HG02884 (cell line): ENCODE measurements at regions not wholly inside any gene's neighbourhood (a gene's known extent, or its start where the extent isn't known, plus 50 kb on each side); places are given as distances from the start of the nearest gene placed in this dataset.

Experiments
- ATAC-seq: cut with Tn5 transposase; IDR thresholded peaks from one replicate; pipeline ENCODE4 v1.9.1; 2021; ENCODE audit warnings: mild to moderate bottlenecking, moderate library complexity; ENCODE audit not compliant: unreplicated experiment

- no peak for ATAC-seq
These were observed 574.6 kb downstream of the AACS start for GRCh38 chr12:125639826-125640225.

DNA sequence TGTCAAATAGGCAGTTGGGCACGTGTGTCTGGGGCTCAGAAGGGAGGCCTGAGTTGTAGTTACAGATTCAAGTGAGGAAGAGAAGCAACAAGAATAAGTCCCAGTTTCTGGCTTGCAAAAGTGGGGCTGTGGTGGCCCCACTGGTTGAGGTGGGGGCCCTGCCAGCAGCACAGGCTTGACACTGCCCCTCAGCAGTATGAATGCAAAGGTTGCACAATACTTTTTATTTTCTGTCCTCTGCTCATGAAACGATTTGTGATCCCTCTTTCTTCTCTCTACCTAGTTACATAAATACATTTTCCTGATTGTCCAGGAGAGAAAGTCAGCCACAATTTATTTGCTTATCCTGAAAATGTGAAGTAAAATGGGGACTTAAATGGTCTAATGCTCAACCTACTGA is 577.8 kb downstream of the AACS start:
- no peak for ATAC-seq

GRCh38 chr12:125645724-125646123 is 580.5 kb downstream of the AACS start:
- no peak for ATAC-seq

DNA sequence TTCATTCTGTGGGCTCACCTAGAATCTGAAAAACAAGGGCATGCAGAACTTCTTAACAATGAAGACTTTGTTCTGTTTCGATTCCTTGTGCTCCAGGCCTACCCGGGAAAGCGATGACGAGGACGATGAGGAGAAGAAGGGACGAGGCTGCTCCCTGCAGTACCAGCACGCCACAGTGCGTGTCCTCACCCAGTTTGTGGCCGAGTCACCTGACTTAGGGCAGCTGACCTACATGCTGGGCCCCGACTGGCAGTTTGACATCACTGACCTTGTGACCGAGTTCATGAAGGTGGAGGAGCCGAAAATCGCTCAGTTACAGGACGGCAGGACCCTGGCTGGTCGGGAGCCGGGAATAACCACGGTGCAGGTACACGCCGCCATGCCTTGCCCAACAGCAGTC is 585.4 kb downstream of the AACS start:
- ATAC-seq, result no peak

GRCh38 chr12:125651625-125652024 is 586.4 kb downstream of the AACS start:
- no peak for ATAC-seq

DNA sequence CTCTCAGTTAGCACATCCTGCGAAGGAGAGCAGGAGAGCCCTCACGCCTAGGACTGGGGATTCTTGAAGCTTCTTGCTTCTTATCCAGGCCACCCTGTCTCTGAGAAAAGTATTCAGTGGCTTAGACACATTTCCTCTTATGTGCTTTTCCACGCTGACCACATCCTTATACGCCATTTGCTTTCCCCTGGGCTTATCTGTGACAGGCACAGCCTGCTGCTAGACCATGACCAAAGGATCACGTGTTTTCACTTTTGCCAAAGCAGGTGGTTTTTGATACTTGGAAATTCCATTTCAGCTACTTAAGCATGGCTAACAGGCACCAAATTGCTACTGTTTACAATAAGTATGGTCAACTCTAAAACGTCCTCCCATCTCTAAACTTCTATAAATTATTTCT is 587.4 kb downstream of the AACS start:
- no peak for ATAC-seq

GRCh38 chr12:125657681-125658080 is 592.4 kb downstream of the AACS start:
- no peak for ATAC-seq

DNA sequence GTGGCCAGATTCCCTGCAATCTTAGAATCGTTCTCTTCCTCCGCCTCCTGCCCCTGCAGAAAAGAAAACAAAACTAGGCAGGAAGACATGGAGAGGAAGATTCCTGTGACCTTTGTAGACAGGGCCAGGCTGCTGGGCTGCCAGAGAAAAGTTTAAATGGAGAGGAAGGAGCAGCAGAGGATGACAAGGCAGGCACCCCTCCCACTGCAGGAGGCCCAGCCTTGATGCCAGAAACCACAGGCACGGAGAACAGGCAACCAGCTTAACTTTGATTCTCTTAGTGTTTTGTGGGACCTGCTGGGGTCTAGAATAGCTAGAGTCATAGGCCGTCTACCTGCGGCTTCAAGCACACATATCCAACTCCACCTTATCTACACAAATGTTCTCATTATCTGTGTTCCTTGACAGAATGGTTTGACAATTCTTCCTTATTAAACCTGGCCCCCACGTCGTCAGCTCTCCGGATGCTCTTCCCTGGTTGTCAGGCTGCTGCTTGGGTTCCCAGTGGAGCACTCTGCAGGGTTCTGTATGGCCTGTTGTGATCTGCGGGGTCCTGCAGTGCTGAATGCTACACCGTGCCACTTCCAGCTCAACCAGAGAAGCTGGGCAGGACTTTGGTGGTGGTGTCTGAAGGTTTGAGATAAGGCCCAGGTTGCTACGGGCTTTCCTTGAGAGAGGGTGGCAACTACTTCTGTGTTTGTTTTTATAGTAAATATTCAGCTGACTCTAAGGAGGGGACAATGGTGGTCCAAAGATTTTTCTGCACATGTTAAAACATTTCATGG is 609.5 kb downstream of the AACS start:
- ATAC-seq, result no peak

GRCh38 chr12:125676366-125676765 is 611.1 kb downstream of the AACS start:
- no peak for ATAC-seq

DNA sequence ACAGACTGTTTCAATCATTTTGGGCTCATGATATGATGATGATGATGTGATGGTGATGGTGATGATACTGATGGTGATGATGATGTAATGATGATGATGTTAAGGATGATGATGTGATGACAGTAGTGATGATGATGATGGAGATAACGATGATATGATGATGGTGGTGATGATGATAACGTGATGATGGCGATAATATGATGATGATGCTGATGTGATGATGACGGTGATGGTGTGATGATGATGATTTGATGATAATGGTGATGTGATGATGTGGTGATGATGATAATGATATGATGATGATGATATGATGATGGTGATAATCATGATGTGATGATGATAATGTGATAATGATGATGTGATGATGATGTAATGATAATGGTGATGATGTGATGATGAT is 612.6 kb downstream of the AACS start:
- ATAC-seq, result no peak

DNA sequence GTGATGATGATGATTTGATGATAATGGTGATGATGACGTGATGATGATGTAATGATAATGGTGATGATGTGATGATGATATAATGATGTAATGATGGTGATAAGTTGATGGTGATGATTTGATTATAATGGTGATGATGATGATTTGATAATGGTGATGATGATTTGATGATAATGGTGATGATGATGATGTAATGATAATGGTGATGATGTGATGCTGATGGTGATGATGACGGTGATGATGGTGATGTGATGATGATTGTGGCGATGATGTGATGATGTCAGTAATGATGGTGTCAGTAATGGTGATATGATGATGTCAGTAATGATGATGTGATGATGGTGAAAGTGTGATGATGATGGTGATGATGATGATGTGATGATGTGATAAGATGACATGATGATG is 613.4 kb downstream of the AACS start:
- ATAC-seq, result no peak

GRCh38 chr12:125683748-125684381 is 618.6 kb downstream of the AACS start:
- peak; percentile 80 for ATAC-seq

- ATAC-seq, result no peak
These were observed 619.9 kb downstream of the AACS start for GRCh38 chr12:125684968-125685790.

DNA sequence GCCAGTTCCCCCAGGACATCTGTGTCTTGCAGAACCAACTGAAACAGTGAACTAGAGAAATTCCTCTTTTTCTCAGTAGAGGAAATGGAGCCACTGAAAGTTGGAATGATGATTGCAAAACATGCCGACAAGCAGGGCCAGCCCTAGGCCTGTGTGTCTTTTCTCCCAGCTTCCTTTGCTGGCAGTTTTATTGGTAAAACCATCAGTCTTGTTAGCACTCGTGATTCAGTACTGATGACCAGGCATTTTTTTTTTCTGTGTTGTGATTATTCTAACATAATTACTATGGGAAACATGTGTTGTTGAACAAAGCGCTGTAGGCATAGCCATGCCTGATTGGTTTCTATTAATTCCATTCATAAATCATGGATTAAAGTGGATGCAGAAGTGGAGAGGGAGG is 620.7 kb downstream of the AACS start:
- no peak for ATAC-seq

DNA sequence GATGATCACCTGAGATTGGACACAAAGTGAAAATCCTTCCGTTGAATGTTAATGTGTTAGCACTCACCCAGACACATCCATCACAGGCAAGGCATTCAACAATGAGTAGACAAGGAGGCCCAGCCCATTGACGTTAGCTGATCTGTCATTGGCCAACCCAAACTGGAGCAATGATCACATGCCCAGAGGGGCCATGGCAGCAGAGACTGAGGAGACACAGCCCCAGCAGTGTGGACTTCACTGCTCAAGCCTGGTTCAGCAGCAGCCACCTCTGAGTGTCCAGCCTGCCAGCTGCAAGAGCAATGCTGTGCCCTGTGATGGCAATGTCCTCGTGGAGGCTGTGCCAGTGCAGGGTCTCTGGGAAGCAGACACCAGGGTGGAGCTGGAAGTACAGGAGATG is 622.2 kb downstream of the AACS start:
- no peak for ATAC-seq

DNA sequence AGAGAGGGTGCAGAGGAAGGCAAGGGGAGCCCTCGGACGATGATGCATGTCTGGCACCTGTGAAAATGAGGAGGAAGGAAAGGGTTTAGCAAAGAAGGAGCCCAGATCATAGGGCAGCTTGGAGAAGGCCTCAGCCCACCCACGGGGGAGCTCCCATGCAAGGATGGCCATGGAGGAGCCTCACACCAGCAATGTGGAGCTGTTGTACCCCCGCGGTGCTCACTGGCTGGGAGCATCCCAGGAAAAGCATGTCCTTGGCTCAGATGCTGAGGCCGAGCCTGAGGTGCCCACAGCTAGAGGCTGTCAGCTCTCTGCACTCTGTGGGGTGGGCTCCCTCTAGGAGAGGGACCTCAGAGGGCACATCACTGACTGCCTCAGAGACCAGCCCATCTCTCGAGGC is 622.6 kb downstream of the AACS start:
- no peak for ATAC-seq

DNA sequence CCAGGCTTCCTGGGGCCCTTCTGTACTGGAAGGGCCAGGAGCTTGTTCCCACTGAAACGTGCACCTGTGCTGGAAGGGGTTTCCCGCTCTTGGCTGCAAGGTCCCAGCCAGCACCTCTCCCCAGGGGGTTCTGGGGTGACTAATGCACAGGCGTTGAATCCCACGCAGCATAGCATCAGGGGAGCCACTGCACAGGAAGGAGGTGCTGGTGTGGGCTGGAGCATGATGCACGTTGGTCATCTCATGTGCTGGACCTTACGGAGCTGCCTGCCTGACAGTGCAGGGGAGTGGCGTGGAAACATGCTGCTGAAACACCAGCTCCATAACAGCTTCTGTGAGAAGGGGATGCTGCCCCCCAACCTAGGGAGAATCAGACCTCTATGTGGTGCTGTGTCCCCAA is 623.0 kb downstream of the AACS start:
- ATAC-seq, result no peak

DNA sequence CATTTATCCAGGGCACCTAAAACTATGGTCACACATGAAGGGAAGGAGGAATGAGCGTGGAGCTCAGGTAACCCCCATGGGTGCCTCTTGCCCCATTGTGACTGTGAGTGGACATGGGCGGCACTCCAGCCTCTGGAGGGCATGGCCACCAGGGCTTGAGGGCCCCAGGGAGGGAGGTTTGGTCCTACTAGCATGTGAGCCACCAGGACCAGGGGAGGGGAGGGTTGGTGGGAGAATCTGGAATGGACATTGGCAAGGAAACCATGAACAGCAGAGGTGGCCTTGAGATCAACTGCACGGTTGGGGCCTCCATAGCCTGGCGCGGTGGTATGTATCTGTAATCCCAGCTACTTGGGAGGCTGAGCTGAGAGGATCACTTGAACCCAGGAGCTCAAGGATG is 623.6 kb downstream of the AACS start:
- no peak for ATAC-seq

- no peak for ATAC-seq
These were observed 624.6 kb downstream of the AACS start for GRCh38 chr12:125689576-125690410.

- no peak for ATAC-seq
These were observed 625.6 kb downstream of the AACS start for GRCh38 chr12:125690841-125691240.

- no peak for ATAC-seq
These were observed 630.8 kb downstream of the AACS start for GRCh38 chr12:125696054-125696453.
